Muscle of leg (tissue), 3 donors: ENCODE measurements at regions not wholly inside any gene's neighbourhood (a gene's known extent, or its start where the extent isn't known, plus 50 kb on each side); places are given as distances from the start of the nearest gene placed in this dataset.

ENCODE experiments used
- DNase-seq: peaks from one replicate; pipeline ENCODE4 v3.0.0; 2013
- H3K27ac ChIP-seq: one replicate; pipeline ENCODE4 v1.5.1; 2013; ENCODE audit warnings: mild to moderate bottlenecking, low read length, control low read depth
- H3K27me3 ChIP-seq: one replicate; pipeline ENCODE4 v1.6.1; 2013; ENCODE audit warnings: low read length; ENCODE audit not compliant: control insufficient read depth, insufficient read depth
- H3K36me3 ChIP-seq: one replicate; pipeline ENCODE4 v1.6.1; 2013; ENCODE audit warnings: low read length; ENCODE audit not compliant: control insufficient read depth, insufficient read depth
- H3K4me1 ChIP-seq: one replicate; pipeline ENCODE4 v1.6.1; 2013; ENCODE audit warnings: low read length; ENCODE audit not compliant: control insufficient read depth, insufficient read depth
- H3K4me3 ChIP-seq: one replicate; pipeline ENCODE4 v1.5.1; 2013; ENCODE audit warnings: low read length, control low read depth
- H3K9me3 ChIP-seq: replicated peaks from 2 replicates; pipeline ENCODE4 v1.6.1; 2013; ENCODE audit warnings: low read depth, low read length; ENCODE audit not compliant: control insufficient read depth
- WGBS: methylation state at CpG from one replicate; pipeline ENCODE4 v1.1.5; 2013; ENCODE audit warnings: missing lambda C conversion rate; ENCODE audit not compliant: insufficient coverage; 5-methylcytosine and 5-hydroxymethylcytosine counted together

- no peaks in the 10 kb centered on the region for H3K36me3 ChIP-seq
- H3K4me1 ChIP-seq: no peaks in the 10 kb centered on the region
- DNase-seq: no peak
- no peaks in the 10 kb centered on the region for H3K9me3 ChIP-seq
- 0% methylated on average over 1 of the region's 5 CpGs for WGBS
- H3K27ac ChIP-seq: no peak overlapping the region
- H3K4me3 ChIP-seq: no peak overlapping the region
- peaks cover 2% of the 10 kb centered on the region for H3K27me3 ChIP-seq
Observed at GRCh38 chr12:115639648-115640012, 637.9 kb downstream of the MED13L start.

GRCh38 chr12:115638733-115639647, 638.5 kb downstream of the MED13L start:
- 43% methylated on average over 9 of the region's 13 CpGs for WGBS
- H3K9me3 ChIP-seq: no peaks in the 10 kb centered on the region
- H3K4me1 ChIP-seq: no peaks in the 10 kb centered on the region
- H3K27ac ChIP-seq: no peak overlapping the region
- H3K4me3 ChIP-seq: no peak overlapping the region
- H3K36me3 ChIP-seq: no peaks in the 10 kb centered on the region
- no peak for DNase-seq
- H3K27me3 ChIP-seq: peaks cover 2% of the 10 kb centered on the region

GRCh38 chr12:115636546-115636945, 640.9 kb downstream of the MED13L start:
- no peaks in the 10 kb centered on the region for H3K9me3 ChIP-seq
- no peaks in the 10 kb centered on the region for H3K36me3 ChIP-seq
- no peak overlapping the region for H3K4me3 ChIP-seq
- DNase-seq: no peak
- H3K4me1 ChIP-seq: no peaks in the 10 kb centered on the region
- WGBS: no CpG with 5 or more reads among the region's 9 CpGs
- no peak overlapping the region for H3K27ac ChIP-seq
- H3K27me3 ChIP-seq: no peaks in the 10 kb centered on the region

GRCh38 chr12:115632308-115632707, 645.2 kb downstream of the MED13L start:
- Histone ChIP-seq H3K4me3 (no peak overlapping the region), H3K4me1 (no peaks in the 10 kb centered on the region), H3K27me3 (no peaks in the 10 kb centered on the region), H3K36me3 (no peaks in the 10 kb centered on the region), H3K27ac (no peak overlapping the region), H3K9me3 (peaks cover 2% of the 10 kb centered on the region)
- peak; percentile 46 for DNase-seq

GRCh38 chr12:115630136-115630535, 647.4 kb downstream of the MED13L start:
- 80% methylated on average over 6 of the region's 8 CpGs for WGBS
- H3K4me1 ChIP-seq: no peaks in the 10 kb centered on the region
- peaks cover 2% of the 10 kb centered on the region for H3K27me3 ChIP-seq
- H3K27ac ChIP-seq: no peak overlapping the region
- H3K9me3 ChIP-seq: peaks cover 3% of the 10 kb centered on the region
- H3K36me3 ChIP-seq: no peaks in the 10 kb centered on the region
- H3K4me3 ChIP-seq: no peak overlapping the region
- no peak for DNase-seq

- H3K27me3 ChIP-seq: peaks cover 7% of the 10 kb centered on the region
- DNase-seq: no peak
- H3K4me1 ChIP-seq: peaks cover 4% of the 10 kb centered on the region
- no CpG with 5 or more reads among the region's 3 CpGs for WGBS
- peaks cover 4% of the 10 kb centered on the region for H3K9me3 ChIP-seq
- H3K4me3 ChIP-seq: no peak overlapping the region
- no peak overlapping the region for H3K27ac ChIP-seq
- no peaks in the 10 kb centered on the region for H3K36me3 ChIP-seq
Observed at GRCh38 chr12:115626210-115626609, 651.3 kb downstream of the MED13L start.

- Histone ChIP-seq H3K27ac (no peak overlapping the region), H3K36me3 (no peaks in the 10 kb centered on the region), H3K4me3 (no peak overlapping the region), H3K4me1 (peaks cover 4% of the 10 kb centered on the region), H3K9me3 (peaks cover 2% of the 10 kb centered on the region), H3K27me3 (peaks cover 7% of the 10 kb centered on the region)
- peak; percentile 61 for DNase-seq
- 14% methylated on average over 4 of the region's 18 CpGs for WGBS
Observed at GRCh38 chr12:115623764-115624334, 653.6 kb downstream of the MED13L start.

- Histone ChIP-seq H3K4me1 (peaks cover 4% of the 10 kb centered on the region), H3K27ac (no peak overlapping the region), H3K27me3 (peaks cover 7% of the 10 kb centered on the region), H3K9me3 (peaks cover 2% of the 10 kb centered on the region), H3K36me3 (no peaks in the 10 kb centered on the region), H3K4me3 (no peak overlapping the region)
- 81% methylated on average over 2 of the region's 5 CpGs for WGBS
- no peak for DNase-seq
Observed at GRCh38 chr12:115623275-115623674, 654.2 kb downstream of the MED13L start.

- H3K27ac ChIP-seq: no peak overlapping the region
- no peaks in the 10 kb centered on the region for H3K36me3 ChIP-seq
- DNase-seq: no peak
- 62% methylated on average over 4 of the region's 4 CpGs for WGBS
- H3K9me3 ChIP-seq: peaks cover 2% of the 10 kb centered on the region
- H3K4me1 ChIP-seq: peaks cover 4% of the 10 kb centered on the region
- H3K4me3 ChIP-seq: no peak overlapping the region
- H3K27me3 ChIP-seq: peaks cover 7% of the 10 kb centered on the region
Observed at GRCh38 chr12:115620816-115621215, 656.7 kb downstream of the MED13L start.

GRCh38 chr12:115619889-115620288, 657.6 kb downstream of the MED13L start:
- Histone ChIP-seq H3K4me3 (no peak overlapping the region), H3K9me3 (no peaks in the 10 kb centered on the region), H3K27ac (no peak overlapping the region), H3K4me1 (peaks cover 4% of the 10 kb centered on the region), H3K36me3 (no peaks in the 10 kb centered on the region), H3K27me3 (peaks cover 5% of the 10 kb centered on the region)
- no peak for DNase-seq
- no CpG with 5 or more reads among the region's 3 CpGs for WGBS
